HEK293T (cell line): ENCODE measurements at regions not wholly inside any gene's neighbourhood (a gene's known extent, or its start where the extent isn't known, plus 50 kb on each side); places are given as distances from the start of the nearest gene placed in this dataset.

ENCODE experiments used
- CTCF ChIA-PET: fragments of 350-600 bp; formaldehyde crosslinking; extraction: SDS; loops from one replicate; lab custom pipeline; 2021; ENCODE audit warnings: antibody characterized with exemption, inconsistent platforms; lab: Yijun Ruan, JAX
- POLR2A ChIA-PET: fragments of 350-600 bp; formaldehyde crosslinking; extraction: SDS; loops from one replicate; lab custom pipeline; 2020; ENCODE audit warnings: antibody characterized with exemption, inconsistent platforms; lab: Yijun Ruan, JAX
- DNase-seq: peaks from one replicate; pipeline ENCODE4 v3.0.0; 2012; ENCODE audit warnings: mixed read lengths; ENCODE audit errors: extremely low spot score
- ARNT ChIP-seq: fragments of 450-650 bp; IDR thresholded peaks from 2 replicates; pipeline ENCODE4 v1.6.1; 2017; ENCODE audit warnings: mild to moderate bottlenecking
- BHLHE40 ChIP-seq: fragments of 450-650 bp; IDR thresholded peaks from 2 replicates; pipeline ENCODE4 v1.6.1; 2016; ENCODE audit warnings: mild to moderate bottlenecking, moderate library complexity, borderline replicate concordance
- CTBP1 ChIP-seq: fragments of 450-650 bp; IDR thresholded peaks from 2 replicates; pipeline ENCODE4 v1.6.1; 2016; ENCODE audit warnings: borderline replicate concordance
- ELF4 ChIP-seq: fragments of 450-650 bp; IDR thresholded peaks from 2 replicates; pipeline ENCODE4 v1.6.1; 2017; ENCODE audit warnings: antibody characterized with exemption
- FOXA1 ChIP-seq: fragments of 450-650 bp; IDR thresholded peaks from 2 replicates; pipeline ENCODE4 v1.6.1; 2016; ENCODE audit warnings: mild to moderate bottlenecking
- FOXK2 ChIP-seq: fragments of 450-650 bp; IDR thresholded peaks from 2 replicates; pipeline ENCODE4 v1.6.1; 2016; ENCODE audit warnings: mild to moderate bottlenecking
- FOXM1 ChIP-seq: fragments of 450-650 bp; IDR thresholded peaks from 2 replicates; pipeline ENCODE4 v1.6.1; 2017; ENCODE audit warnings: mild to moderate bottlenecking, borderline replicate concordance
- HDGF ChIP-seq: fragments of 450-650 bp; IDR thresholded peaks from 2 replicates; pipeline ENCODE4 v1.6.1; 2017; ENCODE audit warnings: antibody characterized with exemption, borderline replicate concordance
- L3MBTL2 ChIP-seq: fragments of 450-650 bp; conservative IDR thresholded peaks from 2 replicates; pipeline ENCODE4 v1.6.1; 2016; ENCODE audit warnings: mild to moderate bottlenecking
- LEF1 ChIP-seq: fragments of 450-650 bp; IDR thresholded peaks from 2 replicates; pipeline ENCODE4 v1.6.1; 2017; ENCODE audit warnings: mild to moderate bottlenecking, borderline replicate concordance
- NFRKB ChIP-seq: fragments of 450-650 bp; IDR thresholded peaks from 2 replicates; pipeline ENCODE4 v1.6.1; 2016; ENCODE audit warnings: mild to moderate bottlenecking, moderate library complexity
- SP1 ChIP-seq: fragments of 450-650 bp; IDR thresholded peaks from 2 replicates; pipeline ENCODE4 v1.6.1; 2017
- SUZ12 ChIP-seq: fragments of 450-650 bp; IDR thresholded peaks from 2 replicates; pipeline ENCODE4 v1.6.1; 2016; ENCODE audit warnings: mild to moderate bottlenecking
- TARDBP ChIP-seq: fragments of 450-650 bp; IDR thresholded peaks from 2 replicates; pipeline ENCODE4 v1.6.1; 2016
- ZNF384 ChIP-seq: fragments of 450-650 bp; IDR thresholded peaks from 2 replicates; pipeline ENCODE4 v1.6.1; 2016
- TF ChIP-seq, protein P1 (sequence below): fragments of 450-650 bp; IDR thresholded peaks from 2 replicates; pipeline ENCODE4 v1.6.1; 2016

DNA sequence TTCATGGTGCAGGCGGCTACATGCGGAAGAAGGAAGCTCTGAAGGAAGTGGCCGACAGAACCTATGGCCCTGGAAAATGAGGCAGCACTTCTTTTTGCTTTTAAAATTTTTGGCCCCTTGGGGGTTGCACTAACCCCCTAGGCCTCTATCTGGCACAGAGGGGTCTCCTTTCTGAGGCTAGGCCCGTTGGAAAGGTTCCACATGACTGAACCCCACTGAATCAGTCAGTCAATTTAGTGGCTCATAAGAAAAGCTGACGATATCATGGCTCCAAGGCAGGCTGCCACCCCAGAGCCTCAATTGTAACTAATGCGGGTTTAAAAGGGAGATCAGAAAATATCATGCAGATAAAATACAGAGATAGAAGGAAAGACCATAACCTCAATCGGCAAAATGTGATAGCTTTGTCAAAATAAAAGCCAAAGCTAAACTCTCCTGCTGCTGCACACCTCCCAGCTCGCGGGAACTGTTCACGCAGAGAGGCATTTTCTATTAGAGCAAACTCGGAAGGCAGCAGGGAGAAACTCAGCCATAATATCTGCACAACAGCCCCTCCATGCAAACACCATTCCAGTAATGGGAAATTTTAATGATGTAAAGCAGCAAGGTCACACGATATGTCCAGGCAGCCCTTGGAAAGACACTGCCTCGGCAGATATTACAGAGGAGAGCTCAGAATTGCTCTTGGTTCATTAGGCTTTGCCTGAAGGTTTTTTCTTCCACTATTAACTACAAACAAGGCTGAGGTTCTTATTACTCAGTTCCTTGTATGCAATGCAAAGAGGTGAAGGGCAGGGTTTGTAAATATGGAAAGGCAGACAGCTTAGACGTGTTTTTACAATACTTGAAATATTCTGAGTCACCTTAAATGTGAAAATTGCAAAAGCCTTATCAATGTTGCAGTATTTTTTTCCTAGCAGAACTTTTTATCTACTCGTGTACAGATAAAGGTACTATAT lies 200.4 kb upstream of the PMFBP1 start:
- peak; percentile 20 for DNase-seq
- POLR2A ChIA-PET = no interaction called here
- TF ChIP-seq NFRKB (no peak), BHLHE40 (no peak), FOXK2 (no peak), HDGF (no peak), L3MBTL2 (no peak; the same call in 1 of the 2 replicates), LEF1 (no peak), FOXA1 (no peak), ELF4 (no peak), SP1 (no peak), TARDBP (no peak), FOXM1 (no peak), CTBP1 (no peak), ARNT (no peak), ZNF384 (no peak), SUZ12 (no peak)
- TF ChIP-seq, protein P1, sequence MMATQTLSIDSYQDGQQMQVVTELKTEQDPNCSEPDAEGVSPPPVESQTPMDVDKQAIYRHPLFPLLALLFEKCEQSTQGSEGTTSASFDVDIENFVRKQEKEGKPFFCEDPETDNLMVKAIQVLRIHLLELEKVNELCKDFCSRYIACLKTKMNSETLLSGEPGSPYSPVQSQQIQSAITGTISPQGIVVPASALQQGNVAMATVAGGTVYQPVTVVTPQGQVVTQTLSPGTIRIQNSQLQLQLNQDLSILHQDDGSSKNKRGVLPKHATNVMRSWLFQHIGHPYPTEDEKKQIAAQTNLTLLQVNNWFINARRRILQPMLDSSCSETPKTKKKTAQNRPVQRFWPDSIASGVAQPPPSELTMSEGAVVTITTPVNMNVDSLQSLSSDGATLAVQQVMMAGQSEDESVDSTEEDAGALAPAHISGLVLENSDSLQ = no peak
- CTCF ChIA-PET = no interaction called here

DNA sequence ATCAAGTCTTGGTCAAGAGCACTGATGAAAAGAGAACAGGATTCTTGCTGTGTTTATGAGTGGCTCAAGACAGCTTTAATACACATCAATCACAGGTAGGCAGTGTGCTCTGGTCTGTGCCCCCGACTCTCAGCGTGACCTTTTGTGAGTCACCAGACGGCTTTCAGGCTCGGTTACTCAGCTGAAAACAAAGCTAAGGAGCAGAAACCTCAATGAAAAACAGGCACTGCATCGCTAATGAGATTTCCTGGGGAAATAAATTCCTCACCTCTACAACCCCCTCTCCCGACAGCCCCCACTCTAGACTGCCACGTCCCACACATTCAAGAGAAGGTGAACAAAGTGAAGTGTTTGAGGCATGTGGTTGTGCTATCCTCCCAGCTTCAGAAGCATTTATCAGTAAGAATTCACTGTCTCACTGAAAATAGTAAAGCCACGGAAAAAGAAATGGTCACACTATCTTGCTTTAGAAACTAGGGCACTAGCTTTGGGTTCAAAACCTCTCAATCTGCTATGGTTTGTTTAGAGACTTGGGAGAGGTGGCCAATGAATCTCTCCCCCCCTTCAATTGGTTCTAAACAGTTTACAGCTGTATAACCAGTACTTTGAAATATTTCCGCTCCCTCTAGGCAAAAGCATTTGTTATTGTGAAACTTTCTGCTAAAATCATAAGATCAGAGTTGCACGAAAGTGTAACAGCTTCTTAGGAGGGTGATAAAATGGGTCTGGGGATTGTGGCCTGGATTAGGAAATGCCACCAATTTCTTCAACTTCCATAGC lies 199.5 kb upstream of the PMFBP1 start:
- CTCF ChIA-PET = no interaction called here

DNA sequence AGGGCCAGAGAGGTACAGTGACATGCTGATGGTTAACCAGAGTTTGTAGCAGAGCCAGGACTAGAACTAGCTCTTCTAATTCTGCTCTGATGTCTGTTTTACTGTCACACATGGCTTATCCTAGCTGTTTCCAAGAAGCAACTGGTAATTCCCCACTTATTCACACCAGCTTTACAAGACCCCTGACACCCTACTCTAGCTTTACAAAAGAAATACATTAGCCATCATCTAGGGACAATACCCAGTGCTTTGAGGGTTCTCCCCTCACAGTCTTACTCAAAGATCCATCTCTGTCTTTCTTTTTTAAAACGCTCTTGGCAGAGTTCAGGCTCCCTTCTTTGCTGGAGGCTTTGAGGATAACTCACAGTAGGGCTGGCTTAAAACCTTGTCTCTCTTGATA lies 197.3 kb upstream of the PMFBP1 start:
- POLR2A ChIA-PET = no interaction called here
- no peak for TF ChIP-seq BHLHE40
- TF ChIP-seq ARNT = no peak
- TF ChIP-seq ELF4 = no peak
- no peak for TF ChIP-seq HDGF
- no peak for TF ChIP-seq FOXM1
- TF ChIP-seq, protein P1 = no peak
- no peak for TF ChIP-seq CTBP1
- DNase-seq = no peak
- CTCF ChIA-PET = no interaction called here

More for the DNA sequence above, 199.5 kb upstream of the PMFBP1 start:
- POLR2A ChIA-PET = no interaction called here
- DNase-seq = peak; percentile 54
- TF ChIP-seq FOXM1 = no peak
- no peak for TF ChIP-seq NFRKB
- TF ChIP-seq, protein P1 = peak; percentile 94
- no peak for TF ChIP-seq ELF4
- TF ChIP-seq LEF1 = peak; percentile 22; the same call in 1 of the 2 replicates
- TF ChIP-seq CTBP1 = peak; percentile 93
- TF ChIP-seq TARDBP = no peak
- TF ChIP-seq L3MBTL2 = 0 out of 2 replicates have a peak, but pooled peaks have one; percentile 24
- TF ChIP-seq SUZ12 = no peak
- no peak for TF ChIP-seq ZNF384
- 0 out of 2 replicates have a peak, but pooled peaks have one; percentile 69 for TF ChIP-seq ARNT

DNA sequence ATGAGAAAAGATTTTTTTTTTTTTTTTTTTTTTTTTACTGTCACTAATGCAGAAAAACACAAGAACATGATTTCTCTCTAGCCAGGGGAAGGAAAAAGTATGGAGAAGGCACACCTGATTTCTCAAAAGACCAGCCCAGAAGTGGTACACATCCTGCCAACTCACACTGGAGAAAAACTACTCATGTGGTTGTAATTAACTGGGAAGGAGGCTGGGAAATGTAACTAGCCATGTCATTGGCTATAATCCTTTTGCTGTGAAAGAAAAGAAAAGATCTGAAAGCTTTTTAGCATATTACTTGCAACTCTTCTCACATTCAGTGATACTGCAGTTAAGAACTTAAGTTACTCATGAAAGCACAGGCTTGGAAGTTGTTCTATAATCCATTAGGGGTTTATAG lies 195.9 kb upstream of the PMFBP1 start:
- CTCF ChIA-PET = no interaction called here
- POLR2A ChIA-PET = no interaction called here
- DNase-seq = no peak
- TF ChIP-seq L3MBTL2 = no peak
- TF ChIP-seq HDGF = no peak
- no peak for TF ChIP-seq FOXA1
- TF ChIP-seq CTBP1 = no peak
- TF ChIP-seq FOXK2 = no peak
- TF ChIP-seq ARNT = no peak
- TF ChIP-seq, protein P1 = no peak
- no peak for TF ChIP-seq LEF1
- TF ChIP-seq ZNF384 = no peak
- TF ChIP-seq ELF4 = no peak
- TF ChIP-seq TARDBP = no peak
- TF ChIP-seq NFRKB = no peak
- TF ChIP-seq SUZ12 = no peak
- no peak for TF ChIP-seq SP1
- no peak for TF ChIP-seq FOXM1
- no peak for TF ChIP-seq BHLHE40

DNA sequence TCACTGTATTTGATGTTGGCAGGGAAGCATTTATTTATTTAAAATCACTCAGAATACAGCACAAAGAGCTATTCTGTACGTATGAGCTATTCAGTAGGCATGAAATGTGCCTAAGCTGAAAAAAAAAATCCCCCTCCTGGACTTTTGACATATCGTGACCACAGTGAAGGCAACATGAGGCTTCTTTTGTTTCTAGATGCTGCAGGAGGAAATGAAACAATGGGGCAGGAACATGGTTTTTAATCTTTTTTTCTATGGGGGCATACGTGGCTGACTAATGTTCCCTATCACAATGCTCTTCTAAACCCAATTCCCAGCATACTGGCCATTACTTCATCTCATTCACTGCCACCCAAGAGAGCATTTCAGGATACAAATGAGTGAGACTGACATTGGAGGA lies 191.0 kb upstream of the PMFBP1 start:
- ChIA-PET CTCF (no interaction called here), POLR2A (no interaction called here)

More for the DNA sequence above, 191.0 kb upstream of the PMFBP1 start:
- TF ChIP-seq SUZ12 = no peak
- no peak for TF ChIP-seq LEF1
- TF ChIP-seq CTBP1 = no peak
- no peak for TF ChIP-seq L3MBTL2
- TF ChIP-seq ZNF384 = no peak
- no peak for TF ChIP-seq SP1
- TF ChIP-seq FOXK2 = no peak
- TF ChIP-seq TARDBP = no peak
- no peak for TF ChIP-seq FOXM1
- TF ChIP-seq FOXA1 = no peak
- no peak for TF ChIP-seq ARNT
- no peak for TF ChIP-seq NFRKB
- no peak for TF ChIP-seq BHLHE40
- TF ChIP-seq, protein P1 = no peak
- DNase-seq = no peak
